GM12892 (cell line): ENCODE measurements at regions not wholly inside any gene's neighbourhood (a gene's known extent, or its start where the extent isn't known, plus 50 kb on each side); places are given as distances from the start of the nearest gene placed in this dataset.

Source experiments
- POLR2A ChIP-seq: IDR thresholded peaks from 2 replicates; pipeline ENCODE4 v1.6.1; 2011; ENCODE audit warnings: low read depth, low read length, control low read depth
- POLR2AphosphoS5 ChIP-seq: IDR thresholded peaks from 2 replicates; pipeline ENCODE4 v1.6.1; 2011; ENCODE audit warnings: low read depth, low read length, control low read depth

DNA sequence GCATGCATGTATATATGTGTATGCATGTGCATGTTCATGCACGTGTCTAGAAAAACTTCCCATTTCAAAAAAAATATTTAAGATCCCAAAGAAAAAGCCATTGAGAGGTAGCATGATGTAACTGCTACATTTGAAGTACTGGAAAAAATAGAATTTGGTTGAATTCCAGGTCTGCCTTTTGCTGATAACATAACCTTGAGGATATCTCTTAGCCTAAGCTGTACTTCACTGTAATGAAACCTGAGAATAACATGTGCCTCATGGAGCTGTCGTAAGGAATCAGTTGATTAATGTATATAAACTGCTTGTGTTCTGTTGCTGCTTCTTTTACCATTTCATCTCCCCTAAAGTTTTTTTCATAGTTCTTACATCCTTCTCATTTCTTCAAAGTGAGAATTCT is 351.8 kb downstream of the GRIA2 start:
- TF ChIP-seq POLR2AphosphoS5 (no peak), POLR2A (no peak)
